ENCODE measurements at regions not wholly inside any gene's neighbourhood (a gene's known extent, or its start where the extent isn't known, plus 50 kb on each side); places are given as distances from the start of the nearest gene placed in this dataset.

DNA sequence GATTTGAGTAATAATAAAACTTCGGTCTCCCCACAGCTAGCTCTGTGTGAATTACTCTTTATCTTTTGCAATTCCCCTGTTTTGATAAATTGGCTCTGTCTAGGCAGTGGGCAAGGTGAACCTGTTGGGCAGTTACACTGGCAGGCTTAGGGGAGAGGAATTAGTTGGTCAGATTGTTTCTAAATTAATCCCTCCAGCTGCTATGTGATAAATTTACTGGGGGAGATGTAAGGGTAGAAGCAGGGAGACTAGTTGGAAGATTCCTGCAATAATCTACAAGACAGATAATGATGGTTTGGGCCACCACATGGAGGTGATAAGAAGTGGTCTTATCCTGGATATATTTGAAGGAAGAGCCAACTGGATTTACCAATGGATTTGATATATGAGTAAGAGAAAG, 118.5 kb upstream of the TACR1 start:
- Histone ChIP-seq H3K4me1 (replicated peaks in 1 of 2; ENCODE audit: control insufficient read depth in 2 of 2, insufficient read depth in 2 of 2, low read length in 2 of 2) (no peaks in the 10 kb centered on the region), H4K20me1 (replicated peaks; ENCODE audit: control insufficient read depth, insufficient read depth, low read length) (no peaks in the 10 kb centered on the region), H3K36me3 (ENCODE audit: control insufficient read depth, insufficient read depth, low read length) (no peaks in the 10 kb centered on the region), H3K27me3 (ENCODE audit: control insufficient read depth in 2 of 2, insufficient read depth in 2 of 2, low read length in 2 of 2) (no peaks in the 10 kb centered on the region; a peak in 1 of 5 replicates), H3K9me3 (replicated peaks; ENCODE audit: control insufficient read depth, insufficient read depth, low read depth, low read length) (no peaks in the 10 kb centered on the region), H2AFZ (ENCODE audit: low read depth, low read length) (no peak overlapping the region), H3K27ac (ENCODE audit: extremely low read depth, low read depth, low read length) (no peak overlapping the region), H3K9ac (ENCODE audit: insufficient read depth in 1 of 2, low read depth in 2 of 2, low read length in 2 of 2) (no peak overlapping the region), H3K9me1 (ENCODE audit: control insufficient read depth, insufficient read depth, low read length) (peaks cover 2% of the 10 kb centered on the region), H3K79me2 (ENCODE audit: control insufficient read depth, insufficient read depth, low read length) (no peaks in the 10 kb centered on the region), H3K4me2 (ENCODE audit: insufficient read depth, low read length) (no peak overlapping the region), H3K4me3 (no peak overlapping the region)
- no TSS peak for BruUV-seq (replicated peaks)
- POLR2A ChIA-PET: no interaction called here
- FAIRE-seq (no peak), ATAC-seq (no peak), DNase-seq (ENCODE audit: extremely low read depth in 1 of 4, low spot score in 3 of 4) (no peak)
- intact Hi-C loops (cut with micrococcal nuclease): loop anchor here (10.0 kb wide), 1 partner anchor 287 kb away; no protein-coding TSS in a partner anchor
- WGBS (ENCODE audit: insufficient coverage, low coverage, missing lambda C conversion rate): 0% methylated on average over 1 of the region's 1 CpG
- CTCF ChIA-PET (ENCODE audit: low intra/inter-chr PET ratio): no interaction called here
- TF ChIP-seq CREM (IDR thresholded peaks at IDR 0.05; ENCODE audit: low read depth): no peak
- no peak for TF ChIP-seq ZNF436 (CRISPR knock-in tag; IDR thresholded peaks at IDR 0.05)
- no peak for TF ChIP-seq SIRT6 (IDR thresholded peaks at IDR 0.05; ENCODE audit: low read depth, low read length)
- TF ChIP-seq ZNF263 (CRISPR knock-in tag; IDR thresholded peaks at IDR 0.05; ENCODE audit: borderline replicate concordance): no peak
- TF ChIP-seq, protein P1, sequence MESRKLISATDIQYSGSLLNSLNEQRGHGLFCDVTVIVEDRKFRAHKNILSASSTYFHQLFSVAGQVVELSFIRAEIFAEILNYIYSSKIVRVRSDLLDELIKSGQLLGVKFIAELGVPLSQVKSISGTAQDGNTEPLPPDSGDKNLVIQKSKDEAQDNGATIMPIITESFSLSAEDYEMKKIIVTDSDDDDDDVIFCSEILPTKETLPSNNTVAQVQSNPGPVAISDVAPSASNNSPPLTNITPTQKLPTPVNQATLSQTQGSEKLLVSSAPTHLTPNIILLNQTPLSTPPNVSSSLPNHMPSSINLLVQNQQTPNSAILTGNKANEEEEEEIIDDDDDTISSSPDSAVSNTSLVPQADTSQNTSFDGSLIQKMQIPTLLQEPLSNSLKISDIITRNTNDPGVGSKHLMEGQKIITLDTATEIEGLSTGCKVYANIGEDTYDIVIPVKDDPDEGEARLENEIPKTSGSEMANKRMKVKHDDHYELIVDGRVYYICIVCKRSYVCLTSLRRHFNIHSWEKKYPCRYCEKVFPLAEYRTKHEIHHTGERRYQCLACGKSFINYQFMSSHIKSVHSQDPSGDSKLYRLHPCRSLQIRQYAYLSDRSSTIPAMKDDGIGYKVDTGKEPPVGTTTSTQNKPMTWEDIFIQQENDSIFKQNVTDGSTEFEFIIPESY (CRISPR knock-in tag; IDR thresholded peaks at IDR 0.05): no peak
- no peak for TF ChIP-seq CEBPB (tag; IDR thresholded peaks at IDR 0.05)
- TF ChIP-seq, protein P2, sequence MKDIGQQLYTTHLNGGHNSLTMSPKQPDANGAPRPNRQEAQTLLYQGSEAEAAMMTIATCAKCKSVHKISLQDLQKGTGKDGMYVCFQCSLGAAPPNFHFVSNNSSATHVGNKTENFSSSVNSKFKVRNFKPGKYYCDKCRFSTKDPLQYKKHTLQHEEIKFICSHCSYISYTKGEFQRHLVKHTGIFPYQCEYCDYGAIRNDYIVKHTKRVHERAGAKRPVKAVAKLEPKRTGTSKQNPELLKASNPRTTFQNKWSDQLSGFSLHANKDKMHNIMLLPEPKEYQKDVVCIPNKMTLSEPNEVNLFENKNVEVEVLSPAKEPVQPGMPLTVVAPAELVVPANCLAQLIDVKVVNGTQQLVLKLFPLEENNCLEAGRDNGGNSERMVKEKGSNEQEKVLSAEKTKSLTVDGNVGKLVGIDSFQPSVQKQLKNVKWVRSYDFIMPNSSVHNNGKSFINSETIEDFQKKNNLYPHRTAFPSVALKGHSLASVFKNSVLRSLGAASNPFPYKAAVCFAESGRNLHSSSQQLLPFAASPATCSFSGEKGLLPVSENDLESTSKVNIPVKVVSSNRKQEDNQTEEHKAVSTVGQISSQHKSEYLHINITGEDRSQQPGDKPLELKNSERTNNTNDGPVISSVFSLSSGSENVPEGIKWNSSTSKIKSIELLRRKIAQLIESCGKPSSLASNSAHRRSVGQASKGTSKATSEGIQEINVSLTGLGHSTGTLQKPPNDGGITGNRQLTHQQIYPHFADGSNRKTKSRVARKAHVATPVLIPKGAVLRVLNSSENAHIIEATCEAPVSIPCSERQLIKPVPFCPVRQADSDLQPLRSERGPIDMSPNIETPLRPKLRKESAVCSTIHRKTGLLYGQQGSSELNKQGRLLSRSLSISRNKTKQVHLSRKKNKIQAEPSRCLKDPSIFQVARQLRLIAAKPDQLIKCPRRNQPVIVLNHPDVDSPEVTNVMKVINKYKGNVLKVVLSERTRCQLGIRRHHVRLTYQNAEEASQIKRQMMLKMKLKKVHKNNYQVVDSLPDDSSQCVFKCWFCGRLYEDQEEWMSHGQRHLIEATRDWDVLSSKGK (CRISPR knock-in tag; IDR thresholded peaks at IDR 0.05): no peak
- no peak for TF ChIP-seq ZNF23 (CRISPR knock-in tag; IDR thresholded peaks at IDR 0.05)
- no peak for TF ChIP-seq GABPB1 (CRISPR knock-in tag; IDR thresholded peaks at IDR 0.05)
- no peak for TF ChIP-seq HNRNPLL (IDR thresholded peaks at IDR 0.05; ENCODE audit: low read depth, low read length, poor library complexity, severe bottlenecking)
- TF ChIP-seq FOSL1 (tag; conservative IDR thresholded peaks at IDR 0.05): no peak
- in situ Hi-C loops (cut with MboI): no loop called here

Data from K562 (cell line).